ENCODE measurements at regions not wholly inside any gene's neighbourhood (a gene's known extent, or its start where the extent isn't known, plus 50 kb on each side); places are given as distances from the start of the nearest gene placed in this dataset.

GRCh38 chr6:53418288-53418687, 69.5 kb upstream of the ELOVL5 start:
- Histone ChIP-seq H3K79me2 (ENCODE audit: low read length) (no peaks in the 10 kb centered on the region), H2AFZ (ENCODE audit: low read length) (no peak overlapping the region), H3K9me3 (ENCODE audit: low read length) (no peaks in the 10 kb centered on the region), H3K9ac (ENCODE audit: low read length) (no peak overlapping the region), H3K9me2 (replicated peaks; ENCODE audit: low read length) (no peaks in the 10 kb centered on the region), H4K20me1 (ENCODE audit: low read length) (no peaks in the 10 kb centered on the region), H3K4me3 (ENCODE audit: low read length) (no peak overlapping the region), H3K4me2 (ENCODE audit: low read length) (no peak overlapping the region), H3K27ac (ENCODE audit: low read length) (no peak overlapping the region), H3K4me1 (ENCODE audit: insufficient read depth, low read length) (no peaks in the 10 kb centered on the region), H3F3A (ENCODE audit: low read length, unreplicated experiment) (no peaks in the 10 kb centered on the region), H3K36me3 (ENCODE audit: low read depth, low read length) (no peaks in the 10 kb centered on the region), H3K27me3 (ENCODE audit: low read length) (no peaks in the 10 kb centered on the region)
- CTCF ChIA-PET, result no interaction called here
- DNase-seq, result no peak
- BruUV-seq (replicated peaks), result no TSS peak
- TF ChIP-seq EZH2 (IDR thresholded peaks at IDR 0.05; ENCODE audit: low read length, unreplicated experiment), result no peak
- TF ChIP-seq CTCF (conservative IDR thresholded peaks at IDR 0.05; ENCODE audit: low read depth, low read length), result no peak
- TF ChIP-seq EZH2phosphoT487 (IDR thresholded peaks at IDR 0.05; ENCODE audit: borderline replicate concordance, low read length), result no peak
- intact Hi-C loops (cut with micrococcal nuclease), result no loop called here
- no peak for ATAC-seq
- POLR2A ChIA-PET (ENCODE audit: unreplicated experiment), result no interaction called here

- Histone ChIP-seq H3K4me3 (ENCODE audit: low read length) (no peak overlapping the region), H3K79me2 (ENCODE audit: low read length) (no peaks in the 10 kb centered on the region), H3K4me2 (ENCODE audit: low read length) (no peak overlapping the region), H3K27me3 (ENCODE audit: low read length) (no peaks in the 10 kb centered on the region), H3F3A (ENCODE audit: low read length, unreplicated experiment) (no peaks in the 10 kb centered on the region), H3K4me1 (ENCODE audit: insufficient read depth, low read length) (no peaks in the 10 kb centered on the region), H2AFZ (ENCODE audit: low read length) (no peak overlapping the region), H3K9me2 (replicated peaks; ENCODE audit: low read length) (no peaks in the 10 kb centered on the region), H3K9me3 (ENCODE audit: low read length) (no peaks in the 10 kb centered on the region), H4K20me1 (ENCODE audit: low read length) (no peaks in the 10 kb centered on the region), H3K9ac (ENCODE audit: low read length) (no peak overlapping the region), H3K36me3 (ENCODE audit: low read depth, low read length) (no peaks in the 10 kb centered on the region), H3K27ac (ENCODE audit: low read length) (no peak overlapping the region)
- intact Hi-C loops (cut with micrococcal nuclease), result no loop called here
- ChIA-PET POLR2A (ENCODE audit: unreplicated experiment) (no interaction called here), CTCF (no interaction called here)
- BruUV-seq (replicated peaks), result no TSS peak
- TF ChIP-seq CTCF (conservative IDR thresholded peaks at IDR 0.05; ENCODE audit: low read depth, low read length) (no peak), EZH2 (IDR thresholded peaks at IDR 0.05; ENCODE audit: low read length, unreplicated experiment) (no peak), EZH2phosphoT487 (IDR thresholded peaks at IDR 0.05; ENCODE audit: borderline replicate concordance, low read length) (no peak)
- no peak for DNase-seq
- no peak for ATAC-seq
These were observed 68.4 kb upstream of the ELOVL5 start for GRCh38 chr6:53417141-53417540.

- no peak overlapping the region for H3K4me3 ChIP-seq (ENCODE audit: low read length)
- H3K36me3 ChIP-seq (ENCODE audit: low read depth, low read length), result no peaks in the 10 kb centered on the region
- POLR2A ChIA-PET (ENCODE audit: unreplicated experiment), result no interaction called here
- DNase-seq (no peak), ATAC-seq (no peak)
- no peak for TF ChIP-seq EZH2phosphoT487 (IDR thresholded peaks at IDR 0.05; ENCODE audit: borderline replicate concordance, low read length)
- no peak for TF ChIP-seq EZH2 (IDR thresholded peaks at IDR 0.05; ENCODE audit: low read length, unreplicated experiment)
- TF ChIP-seq CTCF (conservative IDR thresholded peaks at IDR 0.05; ENCODE audit: low read depth, low read length), result no peak
- H3K9me2 ChIP-seq (replicated peaks; ENCODE audit: low read length), result no peaks in the 10 kb centered on the region
- H3K9ac ChIP-seq (ENCODE audit: low read length), result no peak overlapping the region
- intact Hi-C loops (cut with micrococcal nuclease), result no loop called here
- H3K9me3 ChIP-seq (ENCODE audit: low read length), result no peaks in the 10 kb centered on the region
- CTCF ChIA-PET, result no interaction called here
- H3K27ac ChIP-seq (ENCODE audit: low read length), result no peak overlapping the region
- H3K4me1 ChIP-seq (ENCODE audit: insufficient read depth, low read length), result peaks cover 3% of the 10 kb centered on the region; the same call in 1 of the 2 replicates
- H3K4me2 ChIP-seq (ENCODE audit: low read length), result no peak overlapping the region
- no peak overlapping the region for H2AFZ ChIP-seq (ENCODE audit: low read length)
- BruUV-seq (replicated peaks), result no TSS peak
- H3F3A ChIP-seq (ENCODE audit: low read length, unreplicated experiment), result no peaks in the 10 kb centered on the region
- no peaks in the 10 kb centered on the region for H4K20me1 ChIP-seq (ENCODE audit: low read length)
- H3K27me3 ChIP-seq (ENCODE audit: low read length), result no peaks in the 10 kb centered on the region
- H3K79me2 ChIP-seq (ENCODE audit: low read length), result no peaks in the 10 kb centered on the region
These were observed 64.6 kb upstream of the ELOVL5 start for GRCh38 chr6:53413326-53413725.

Data from PC-3 (cell line).